ENCODE measurements at regions not wholly inside any gene's neighbourhood (a gene's known extent, or its start where the extent isn't known, plus 50 kb on each side); places are given as distances from the start of the nearest gene placed in this dataset.
A peak's percentile ranks its signal among the peaks of the same experiment; 100 is the strongest.
"Not testable (repeated sequence)": the region's sequence is repeated elsewhere in the genome, so short reads cannot be mapped to it uniquely, and the experiment has no call there.

GRCh38 chr10:8173866-8174243 is 119.4 kb downstream of the GATA3 start:
- intact Hi-C loops (cut with DNase I): no loop called here
- H3K4me1 ChIP-seq (ENCODE audit: control insufficient read depth, insufficient read depth, low read length): no peaks in the 10 kb centered on the region
- no peak for ATAC-seq
- H3K27me3 ChIP-seq (ENCODE audit: control insufficient read depth, insufficient read depth): no peaks in the 10 kb centered on the region
- no peak overlapping the region for H3K27ac ChIP-seq (ENCODE audit: low read length)
- H3K4me3 ChIP-seq (ENCODE audit: low read length): no peak overlapping the region
- no peak for DNase-seq
- no peaks in the 10 kb centered on the region for H3K9me3 ChIP-seq (ENCODE audit: control insufficient read depth, low read length)
- 78% methylated on average over 3 of the region's 3 CpGs for WGBS

GRCh38 chr10:8174762-8175161 is 120.3 kb downstream of the GATA3 start:
- intact Hi-C loops (cut with DNase I): no loop called here
- no peak for DNase-seq

DNA sequence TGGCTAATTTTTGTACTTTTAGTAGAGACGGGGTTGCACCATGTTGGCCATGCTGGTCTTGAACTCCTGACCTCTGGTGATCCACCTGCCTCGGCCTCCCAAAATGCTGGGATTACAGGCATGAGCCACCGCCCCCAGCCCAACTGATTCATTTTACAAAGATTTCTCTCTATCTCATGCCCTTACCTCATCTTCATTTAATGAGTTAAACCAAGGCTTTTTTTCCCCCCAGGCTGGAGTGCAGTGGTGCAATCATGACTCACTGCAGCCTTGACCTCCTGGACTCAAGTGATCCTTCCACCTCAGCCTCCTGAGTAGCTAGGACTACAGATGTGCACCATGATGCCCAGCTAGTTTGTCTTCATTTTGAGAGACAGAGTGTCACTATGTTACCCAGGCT is 123.0 kb downstream of the GATA3 start:
- H3K27ac ChIP-seq (ENCODE audit: low read length); H3K9me3 ChIP-seq (ENCODE audit: control insufficient read depth, low read length); ATAC-seq; H3K4me1 ChIP-seq (ENCODE audit: control insufficient read depth, insufficient read depth, low read length); H3K27me3 ChIP-seq (ENCODE audit: control insufficient read depth, insufficient read depth); intact Hi-C loops (cut with DNase I); DNase-seq; H3K4me3 ChIP-seq (ENCODE audit: low read length): not testable (repeated sequence)
- 88% methylated on average over 3 of the region's 3 CpGs for WGBS

More at GRCh38 chr10:8174762-8175161, 120.3 kb downstream of the GATA3 start:
- 52% methylated on average over 8 of the region's 8 CpGs for WGBS
- Histone ChIP-seq H3K27ac (ENCODE audit: low read length) (no peak overlapping the region), H3K4me3 (ENCODE audit: low read length) (no peak overlapping the region), H3K27me3 (ENCODE audit: control insufficient read depth, insufficient read depth) (no peaks in the 10 kb centered on the region), H3K4me1 (ENCODE audit: control insufficient read depth, insufficient read depth, low read length) (no peaks in the 10 kb centered on the region), H3K9me3 (ENCODE audit: control insufficient read depth, low read length) (no peaks in the 10 kb centered on the region)
- ATAC-seq: no peak

GRCh38 chr10:8179773-8180172 is 125.3 kb downstream of the GATA3 start:
- H3K27me3 ChIP-seq (ENCODE audit: control insufficient read depth, insufficient read depth); H3K27ac ChIP-seq (ENCODE audit: low read length); H3K4me3 ChIP-seq (ENCODE audit: low read length); H3K4me1 ChIP-seq (ENCODE audit: control insufficient read depth, insufficient read depth, low read length); ATAC-seq; intact Hi-C loops (cut with DNase I); DNase-seq; H3K9me3 ChIP-seq (ENCODE audit: control insufficient read depth, low read length): not testable (repeated sequence)
- 90% methylated on average over 1 of the region's 1 CpG for WGBS

- no peak for DNase-seq
- no peak for ATAC-seq
Measured at GRCh38 chr10:8180360-8181109, 126.0 kb downstream of the GATA3 start.

DNA sequence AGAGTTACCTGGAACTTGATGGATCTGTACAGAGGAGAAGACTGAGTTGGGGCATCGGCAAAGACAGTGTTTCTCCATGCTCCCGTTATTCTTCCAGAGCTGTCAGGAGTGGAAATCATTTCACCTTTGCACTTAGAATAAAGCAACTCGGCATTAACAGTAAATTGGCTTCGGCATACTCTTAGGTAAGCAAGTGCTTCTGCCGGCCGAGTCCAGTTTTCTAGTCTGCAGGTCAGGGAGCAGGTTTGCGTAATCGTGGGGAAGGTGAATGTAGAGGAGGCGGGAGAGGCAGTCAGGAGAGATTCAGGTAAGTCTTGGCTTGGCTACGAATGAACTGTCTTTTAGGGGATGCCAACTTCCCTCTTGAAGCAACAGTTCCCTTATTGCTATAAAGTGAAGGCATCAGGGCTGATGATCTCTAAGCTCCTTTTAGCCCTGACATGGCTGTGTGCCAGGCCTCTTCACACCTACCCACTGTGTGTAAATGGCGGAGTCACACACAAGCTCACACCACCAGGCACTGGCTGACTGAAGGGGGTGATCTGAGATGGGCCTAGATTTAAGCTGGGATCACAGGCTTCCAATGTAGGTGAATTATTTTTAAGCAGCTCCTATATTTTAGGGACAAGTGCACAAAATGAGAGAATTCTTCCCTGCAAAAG is 127.1 kb downstream of the GATA3 start:
- Histone ChIP-seq H3K27me3 (ENCODE audit: control insufficient read depth, insufficient read depth) (no peaks in the 10 kb centered on the region), H3K4me3 (ENCODE audit: low read length) (no peak overlapping the region), H3K27ac (ENCODE audit: low read length) (no peak overlapping the region), H3K9me3 (ENCODE audit: control insufficient read depth, low read length) (no peaks in the 10 kb centered on the region), H3K4me1 (ENCODE audit: control insufficient read depth, insufficient read depth, low read length) (no peaks in the 10 kb centered on the region)
- DNase-seq: no peak
- no peak for ATAC-seq
- WGBS: 86% methylated on average over 11 of the region's 11 CpGs
- intact Hi-C loops (cut with DNase I): no loop called here

More at GRCh38 chr10:8180360-8181109, 126.0 kb downstream of the GATA3 start:
- H3K9me3 ChIP-seq (ENCODE audit: control insufficient read depth, low read length): no peaks in the 10 kb centered on the region
- no peaks in the 10 kb centered on the region for H3K27me3 ChIP-seq (ENCODE audit: control insufficient read depth, insufficient read depth)
- H3K4me1 ChIP-seq (ENCODE audit: control insufficient read depth, insufficient read depth, low read length): no peaks in the 10 kb centered on the region
- H3K27ac ChIP-seq (ENCODE audit: low read length): no peak overlapping the region
- intact Hi-C loops (cut with DNase I): no loop called here
- H3K4me3 ChIP-seq (ENCODE audit: low read length): no peak overlapping the region
- WGBS: 84% methylated on average over 9 of the region's 9 CpGs

- DNase-seq: no peak
- Histone ChIP-seq H3K4me3 (ENCODE audit: low read length) (no peak overlapping the region), H3K27ac (ENCODE audit: low read length) (no peak overlapping the region), H3K4me1 (ENCODE audit: control insufficient read depth, insufficient read depth, low read length) (no peaks in the 10 kb centered on the region), H3K9me3 (ENCODE audit: control insufficient read depth, low read length) (no peaks in the 10 kb centered on the region), H3K27me3 (ENCODE audit: control insufficient read depth, insufficient read depth) (no peaks in the 10 kb centered on the region)
- 52% methylated on average over 3 of the region's 3 CpGs for WGBS
- intact Hi-C loops (cut with DNase I): no loop called here
- no peak for ATAC-seq
Measured at GRCh38 chr10:8182806-8183205, 128.3 kb downstream of the GATA3 start.

DNA sequence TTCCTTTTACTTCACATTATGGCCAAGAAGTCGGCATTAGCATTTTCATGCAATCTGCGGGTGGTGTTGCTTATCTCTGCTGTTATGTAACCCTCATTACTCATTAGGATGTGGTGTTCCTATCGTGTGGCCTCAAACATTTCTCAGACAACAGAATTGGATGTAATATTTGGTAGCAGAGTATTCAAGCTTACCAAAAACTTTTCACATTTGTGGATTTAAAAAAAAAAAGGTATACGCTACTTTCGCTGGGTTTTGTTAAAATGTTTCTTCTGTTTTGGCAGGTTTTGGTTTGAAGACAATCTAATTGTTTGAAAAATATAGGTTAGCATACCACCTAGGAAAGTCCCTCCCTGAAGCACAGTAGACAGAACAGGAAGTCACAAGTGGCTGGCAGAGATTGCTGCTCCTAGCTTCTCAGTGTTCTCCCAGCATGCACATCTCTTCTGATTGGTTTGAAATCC is 128.8 kb downstream of the GATA3 start:
- ATAC-seq: peak in 1 of 2 donors; percentile 43
- Histone ChIP-seq H3K9me3 (ENCODE audit: control insufficient read depth, low read length) (no peaks in the 10 kb centered on the region), H3K27ac (ENCODE audit: low read length) (no peak overlapping the region), H3K4me1 (ENCODE audit: control insufficient read depth, insufficient read depth, low read length) (no peaks in the 10 kb centered on the region), H3K4me3 (ENCODE audit: low read length) (no peak overlapping the region), H3K27me3 (ENCODE audit: control insufficient read depth, insufficient read depth) (no peaks in the 10 kb centered on the region)
- intact Hi-C loops (cut with DNase I): no loop called here
- DNase-seq: no peak
- WGBS: 42% methylated on average over 5 of the region's 5 CpGs

DNA sequence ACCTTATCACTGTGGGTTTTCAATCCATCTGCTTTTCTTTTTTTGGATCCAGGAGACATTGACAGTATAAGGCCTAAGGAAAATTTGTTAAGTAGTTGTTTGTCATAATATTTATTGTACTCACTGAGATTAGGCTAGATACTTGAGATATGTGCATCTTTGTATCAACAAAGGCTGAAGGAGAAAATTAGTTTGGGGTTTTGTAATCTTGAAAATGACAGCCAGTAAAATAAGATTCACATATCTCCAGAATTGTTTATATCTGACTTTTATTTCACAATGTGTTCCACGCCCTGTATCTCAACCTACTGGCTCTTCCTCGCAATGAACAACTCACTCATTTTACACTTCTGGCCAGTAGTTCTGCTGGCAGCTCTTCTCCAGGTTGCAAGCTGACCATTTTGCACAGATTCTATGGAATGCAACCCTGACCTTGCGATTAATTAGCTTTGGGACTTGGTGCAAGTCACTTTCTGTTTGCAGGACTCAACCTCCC is 132.7 kb downstream of the GATA3 start:
- DNase-seq (no peak), ATAC-seq (no peak)
- H3K4me3 ChIP-seq (ENCODE audit: low read length): no peak overlapping the region
- no peaks in the 10 kb centered on the region for H3K9me3 ChIP-seq (ENCODE audit: control insufficient read depth, low read length)
- WGBS: 87% methylated on average over 3 of the region's 3 CpGs
- H3K27me3 ChIP-seq (ENCODE audit: control insufficient read depth, insufficient read depth): no peaks in the 10 kb centered on the region
- H3K4me1 ChIP-seq (ENCODE audit: control insufficient read depth, insufficient read depth, low read length): no peaks in the 10 kb centered on the region
- H3K27ac ChIP-seq (ENCODE audit: low read length): no peak overlapping the region
- intact Hi-C loops (cut with DNase I): no loop called here

GRCh38 chr10:8189458-8189857 is 135.0 kb downstream of the GATA3 start:
- H3K27me3 ChIP-seq (ENCODE audit: control insufficient read depth, insufficient read depth): no peaks in the 10 kb centered on the region
- WGBS: 44% methylated on average over 8 of the region's 8 CpGs
- H3K27ac ChIP-seq (ENCODE audit: low read length): no peak overlapping the region
- no peaks in the 10 kb centered on the region for H3K9me3 ChIP-seq (ENCODE audit: control insufficient read depth, low read length)
- no peak for DNase-seq
- intact Hi-C loops (cut with DNase I): no loop called here
- no peak for ATAC-seq
- H3K4me3 ChIP-seq (ENCODE audit: low read length): no peak overlapping the region
- H3K4me1 ChIP-seq (ENCODE audit: control insufficient read depth, insufficient read depth, low read length): no peaks in the 10 kb centered on the region

DNA sequence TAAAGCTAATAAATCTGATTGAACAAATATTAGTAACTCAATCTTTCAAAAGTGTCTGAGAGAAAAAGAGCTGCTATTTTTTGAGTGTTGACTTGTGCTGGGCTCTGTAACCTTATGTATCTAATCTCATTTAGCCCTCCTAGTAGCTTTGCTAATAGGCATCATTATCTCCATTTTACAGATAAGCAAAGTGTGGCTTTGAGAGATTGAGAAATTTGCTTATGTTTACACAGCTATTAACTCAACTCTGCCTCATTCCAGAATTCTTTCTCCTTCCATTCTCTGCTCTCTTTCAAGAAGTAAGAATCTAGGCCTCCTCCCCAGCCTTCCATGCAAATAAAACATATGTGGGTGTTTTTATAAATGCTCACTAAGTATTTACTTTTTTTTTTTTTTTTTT is 137.8 kb downstream of the GATA3 start:
- Histone ChIP-seq H3K27me3 (ENCODE audit: control insufficient read depth, insufficient read depth) (no peaks in the 10 kb centered on the region), H3K4me1 (ENCODE audit: control insufficient read depth, insufficient read depth, low read length) (no peaks in the 10 kb centered on the region), H3K27ac (ENCODE audit: low read length) (no peak overlapping the region), H3K9me3 (ENCODE audit: control insufficient read depth, low read length) (no peaks in the 10 kb centered on the region), H3K4me3 (ENCODE audit: low read length) (no peak overlapping the region)
- intact Hi-C loops (cut with DNase I): no loop called here
- no peak for DNase-seq
- no peak for ATAC-seq

Data from right cardiac atrium (tissue), 5 donors.